Left ventricle myocardium inferior (tissue), 1 donor: ENCODE measurements at regions not wholly inside any gene's neighbourhood (a gene's known extent, or its start where the extent isn't known, plus 50 kb on each side); places are given as distances from the start of the nearest gene placed in this dataset.

Experiments
- DNase-seq: peaks from one replicate; pipeline ENCODE4 v3.0.0-alpha.2; 2020
- H3K27ac ChIP-seq: fragments of 200-600 bp; replicated peaks from 2 replicates; pipeline ENCODE4 v1.8.0; 2021
- H3K27me3 ChIP-seq: fragments of 200-600 bp; 2 replicates; pipeline ENCODE4 v1.8.0; 2021; ENCODE audit warnings: low read depth
- H3K36me3 ChIP-seq: fragments of 200-600 bp; 2 replicates; pipeline ENCODE4 v1.8.0; 2021
- H3K4me1 ChIP-seq: fragments of 200-600 bp; 2 replicates; pipeline ENCODE4 v1.8.0; 2021
- H3K4me3 ChIP-seq: fragments of 200-600 bp; 2 replicates; pipeline ENCODE4 v1.8.0; 2021; ENCODE audit warnings: mild to moderate bottlenecking, moderate library complexity
- H3K9me3 ChIP-seq: fragments of 200-600 bp; replicated peaks from 2 replicates; pipeline ENCODE4 v1.8.0; 2021
- intact Hi-C: fragments of 100-400 bp; cut with micrococcal nuclease; formaldehyde crosslinking; loops from one replicate; pipeline ENCODE4 v1.11.0; 2022
- TF ChIP-seq, protein P1 (sequence below): fragments of 200-600 bp; IDR thresholded peaks from 2 replicates; pipeline ENCODE4 v1.8.0; 2021; ENCODE audit warnings: antibody characterized with exemption, mild to moderate bottlenecking, borderline replicate concordance
- donor health status: DM: no; HTN: yes; CAD: no; lungs with severe emphysema.

DNA sequence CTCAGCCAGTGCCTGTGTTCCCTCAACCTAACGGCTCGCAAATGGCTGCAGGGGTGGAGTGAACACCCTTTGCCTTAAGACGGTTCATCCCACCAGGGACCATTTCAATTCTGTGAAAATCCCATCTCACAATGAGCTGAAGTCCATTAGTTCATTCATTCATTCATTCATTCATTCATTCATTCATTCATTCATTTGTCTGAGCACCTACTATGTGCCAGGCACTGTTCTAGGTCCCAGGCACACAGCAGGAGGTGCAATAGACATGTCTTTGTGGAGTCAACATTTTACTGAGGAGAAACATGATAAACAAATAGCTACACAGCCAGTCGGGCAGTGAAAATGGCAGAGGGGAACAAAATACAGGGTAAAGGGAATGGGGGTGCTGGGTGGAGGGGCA, 618.8 kb downstream of the MATN1 start:
- TF ChIP-seq, protein P1, sequence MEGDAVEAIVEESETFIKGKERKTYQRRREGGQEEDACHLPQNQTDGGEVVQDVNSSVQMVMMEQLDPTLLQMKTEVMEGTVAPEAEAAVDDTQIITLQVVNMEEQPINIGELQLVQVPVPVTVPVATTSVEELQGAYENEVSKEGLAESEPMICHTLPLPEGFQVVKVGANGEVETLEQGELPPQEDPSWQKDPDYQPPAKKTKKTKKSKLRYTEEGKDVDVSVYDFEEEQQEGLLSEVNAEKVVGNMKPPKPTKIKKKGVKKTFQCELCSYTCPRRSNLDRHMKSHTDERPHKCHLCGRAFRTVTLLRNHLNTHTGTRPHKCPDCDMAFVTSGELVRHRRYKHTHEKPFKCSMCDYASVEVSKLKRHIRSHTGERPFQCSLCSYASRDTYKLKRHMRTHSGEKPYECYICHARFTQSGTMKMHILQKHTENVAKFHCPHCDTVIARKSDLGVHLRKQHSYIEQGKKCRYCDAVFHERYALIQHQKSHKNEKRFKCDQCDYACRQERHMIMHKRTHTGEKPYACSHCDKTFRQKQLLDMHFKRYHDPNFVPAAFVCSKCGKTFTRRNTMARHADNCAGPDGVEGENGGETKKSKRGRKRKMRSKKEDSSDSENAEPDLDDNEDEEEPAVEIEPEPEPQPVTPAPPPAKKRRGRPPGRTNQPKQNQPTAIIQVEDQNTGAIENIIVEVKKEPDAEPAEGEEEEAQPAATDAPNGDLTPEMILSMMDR = no peak
- Histone ChIP-seq H3K27ac (no peak overlapping the region), H3K27me3 (peaks cover 99% of the 10 kb centered on the region), H3K4me1 (no peaks in the 10 kb centered on the region), H3K9me3 (no peaks in the 10 kb centered on the region), H3K4me3 (no peak overlapping the region), H3K36me3 (no peaks in the 10 kb centered on the region)
- intact Hi-C loops = no loop called here
- DNase-seq = no peak

DNA sequence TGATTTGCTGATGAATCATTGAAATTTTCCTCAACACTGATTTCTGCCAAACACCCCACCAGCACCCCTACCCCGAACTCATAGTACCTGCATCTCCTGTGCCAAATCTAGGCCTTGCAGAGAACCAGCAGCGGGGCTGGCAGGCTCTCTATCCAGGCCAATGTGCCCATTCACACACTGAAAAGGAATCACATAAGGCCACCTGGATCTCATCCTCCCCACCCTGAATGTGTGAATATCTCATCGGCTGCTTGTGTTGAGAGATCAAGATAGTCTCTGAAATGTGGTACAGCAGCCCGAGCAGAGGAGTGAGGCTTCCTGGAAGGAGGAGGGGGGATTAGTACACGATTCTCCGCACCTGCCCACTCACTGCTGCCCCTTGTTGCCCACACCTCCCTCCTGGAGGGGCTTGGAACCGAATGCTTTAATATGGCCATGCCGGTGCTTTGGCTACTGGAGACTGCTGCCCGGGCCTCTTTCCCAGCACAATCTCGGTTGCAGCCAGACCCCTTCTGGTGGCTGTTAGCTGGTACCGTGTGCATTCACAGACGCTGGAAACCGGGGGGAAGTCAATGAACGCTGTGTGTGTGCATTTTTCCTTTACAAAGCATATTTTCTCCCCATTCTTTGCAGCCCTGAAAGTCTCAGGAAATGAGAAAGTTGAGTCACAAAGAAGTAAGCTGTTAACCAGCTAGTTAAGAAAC, 619.5 kb downstream of the MATN1 start:
- Histone ChIP-seq H3K4me3 (no peak overlapping the region), H3K4me1 (no peaks in the 10 kb centered on the region), H3K27ac (no peak overlapping the region), H3K36me3 (no peaks in the 10 kb centered on the region), H3K9me3 (no peaks in the 10 kb centered on the region), H3K27me3 (peaks cover 99% of the 10 kb centered on the region)
- intact Hi-C loops = no loop called here
- DNase-seq = no peak
- TF ChIP-seq, protein P1 = no peak

DNA sequence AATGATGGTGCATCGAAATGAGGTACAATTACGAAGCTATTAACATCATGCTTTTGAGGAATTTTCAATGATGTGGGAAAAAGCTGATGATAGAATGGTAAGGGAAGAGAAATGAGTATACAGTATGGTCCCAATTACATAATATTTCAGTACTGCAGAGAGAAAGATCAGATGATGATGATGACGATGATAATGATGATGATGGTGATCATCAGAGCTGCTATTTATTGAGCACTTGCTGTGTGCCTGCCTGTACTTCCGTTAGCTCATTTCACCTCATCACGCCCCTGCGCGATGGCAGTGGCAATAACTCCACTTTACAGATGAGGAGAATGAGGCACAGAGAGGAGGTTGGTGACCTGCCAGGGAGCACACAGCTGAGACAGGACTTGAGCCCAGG, 620.8 kb downstream of the MATN1 start:
- Histone ChIP-seq H3K4me3 (no peak overlapping the region), H3K36me3 (no peaks in the 10 kb centered on the region), H3K4me1 (no peaks in the 10 kb centered on the region), H3K27me3 (peaks cover 96% of the 10 kb centered on the region), H3K9me3 (no peaks in the 10 kb centered on the region), H3K27ac (no peak overlapping the region)
- DNase-seq = no peak
- intact Hi-C loops = no loop called here
- TF ChIP-seq, protein P1 = no peak

DNA sequence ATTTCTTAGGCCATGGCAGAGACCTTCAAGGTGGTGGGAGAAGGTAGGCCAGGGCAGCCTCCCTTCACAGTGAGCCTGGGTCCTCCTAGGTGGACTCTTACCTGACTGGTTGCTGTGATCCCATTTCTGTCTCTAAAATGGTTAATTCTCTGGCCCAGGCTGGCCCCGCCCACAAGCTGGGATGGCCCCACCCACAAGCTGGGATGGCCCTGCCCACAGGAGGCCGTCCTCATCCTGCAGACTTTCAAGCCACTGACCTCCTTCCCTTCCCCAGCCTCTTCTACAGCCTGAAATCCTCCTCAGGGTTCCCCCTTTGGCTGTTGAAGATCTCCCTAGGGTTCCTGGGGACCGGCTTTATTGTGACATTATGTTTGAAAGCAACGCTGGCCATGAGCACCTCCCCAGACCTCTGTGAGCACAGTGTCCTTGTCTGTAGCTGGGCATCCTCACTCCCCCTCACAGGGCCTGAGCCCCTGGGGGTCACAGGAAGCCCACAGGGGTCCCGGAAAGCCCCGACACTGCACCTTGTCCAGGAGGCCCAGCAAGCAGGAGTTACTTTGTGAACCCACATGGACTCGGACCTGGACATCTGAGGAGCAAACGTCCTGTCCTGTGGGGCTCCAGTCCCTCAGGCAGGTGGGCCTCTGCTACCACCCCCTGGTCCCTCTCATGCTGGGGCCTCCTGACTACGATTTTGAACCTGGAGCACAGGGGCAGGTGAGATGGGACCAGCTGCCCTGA, 621.7 kb downstream of the MATN1 start:
- Histone ChIP-seq H3K36me3 (no peaks in the 10 kb centered on the region), H3K27ac (no peak overlapping the region), H3K4me3 (no peak overlapping the region), H3K4me1 (no peaks in the 10 kb centered on the region), H3K9me3 (no peaks in the 10 kb centered on the region), H3K27me3 (peaks cover 96% of the 10 kb centered on the region)
- DNase-seq = no peak
- intact Hi-C loops = no loop called here
- TF ChIP-seq, protein P1 = no peak

DNA sequence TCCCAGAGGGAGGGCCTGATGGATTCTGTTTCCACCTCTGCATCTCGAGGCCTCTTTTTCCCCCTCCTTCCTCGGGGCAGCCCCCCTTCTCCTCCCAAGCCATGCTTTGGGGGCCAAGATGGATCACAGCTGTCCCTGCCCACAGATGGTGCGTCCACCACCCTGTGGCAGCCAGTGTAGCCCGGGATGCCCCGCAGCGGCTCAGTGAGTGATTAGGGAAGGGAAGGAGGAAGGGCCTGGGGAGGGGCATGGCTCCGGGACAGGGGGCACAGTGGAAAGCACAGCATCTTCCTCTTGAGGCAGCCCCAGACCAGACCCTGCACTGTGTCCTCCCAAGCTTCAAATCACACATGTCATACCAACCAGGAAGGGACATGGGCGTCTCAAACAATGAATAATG, 622.4 kb downstream of the MATN1 start:
- Histone ChIP-seq H3K36me3 (no peaks in the 10 kb centered on the region), H3K4me3 (no peak overlapping the region), H3K27ac (no peak overlapping the region), H3K9me3 (no peaks in the 10 kb centered on the region), H3K4me1 (no peaks in the 10 kb centered on the region), H3K27me3 (peaks cover 92% of the 10 kb centered on the region)
- intact Hi-C loops = no loop called here
- TF ChIP-seq, protein P1 = no peak
- no peak for DNase-seq
